Ureter (tissue), 1 donor: ENCODE measurements at regions not wholly inside any gene's neighbourhood (a gene's known extent, or its start where the extent isn't known, plus 50 kb on each side); places are given as distances from the start of the nearest gene placed in this dataset.
"Not testable (repeated sequence)": the region's sequence is repeated elsewhere in the genome, so short reads cannot be mapped to it uniquely, and the experiment has no call there.

Source experiments
- DNase-seq: peaks from one replicate; pipeline ENCODE4 v3.0.0-alpha.2; 2020; ENCODE audit warnings: low spot score
- donor health status: DM: yes; HTN: yes; CAD: no.

GRCh38 chr4:149203256-149204001 is 612.2 kb downstream of the IQCM start:
- DNase-seq = no peak

GRCh38 chr4:149202117-149202516 is 613.5 kb downstream of the IQCM start:
- no peak for DNase-seq

GRCh38 chr4:149199594-149199993 is 616.0 kb downstream of the IQCM start:
- no peak for DNase-seq

- DNase-seq = no peak
Observed at GRCh38 chr4:149194061-149194460, 621.6 kb downstream of the IQCM start.

- no peak for DNase-seq
Observed at GRCh38 chr4:149187726-149188125, 627.9 kb downstream of the IQCM start.

GRCh38 chr4:149183638-149184037 is 632.0 kb downstream of the IQCM start:
- DNase-seq = no peak

GRCh38 chr4:149181459-149181858 is 634.2 kb downstream of the IQCM start:
- not testable (repeated sequence) for DNase-seq

GRCh38 chr4:149176039-149176438 is 639.6 kb downstream of the IQCM start:
- no peak for DNase-seq

GRCh38 chr4:149175549-149175948 is 640.1 kb downstream of the IQCM start:
- no peak for DNase-seq

- DNase-seq = no peak
Observed at GRCh38 chr4:149173241-149174013, 642.2 kb downstream of the IQCM start.

- DNase-seq = no peak
Observed at GRCh38 chr4:149168645-149169044, 647.0 kb downstream of the IQCM start.

GRCh38 chr4:149166876-149167275 is 648.8 kb downstream of the IQCM start:
- no peak for DNase-seq

GRCh38 chr4:149166365-149166764 is 649.3 kb downstream of the IQCM start:
- no peak for DNase-seq

GRCh38 chr4:149164282-149164681 is 651.4 kb downstream of the IQCM start:
- no peak for DNase-seq

GRCh38 chr4:149161247-149161646 is 654.4 kb downstream of the IQCM start:
- no peak for DNase-seq

GRCh38 chr4:149160370-149160769 is 655.3 kb downstream of the IQCM start:
- DNase-seq = no peak

- DNase-seq = no peak
Observed at GRCh38 chr4:149158817-149159216, 656.8 kb downstream of the IQCM start.

- no peak for DNase-seq
Observed at GRCh38 chr4:149145803-149146202, 669.8 kb downstream of the IQCM start.

- no peak for DNase-seq
Observed at GRCh38 chr4:149144060-149144459, 671.6 kb downstream of the IQCM start.

GRCh38 chr4:149141391-149141790 is 674.3 kb downstream of the IQCM start:
- no peak for DNase-seq

- DNase-seq = no peak
Observed at GRCh38 chr4:149140841-149141240, 674.8 kb downstream of the IQCM start.

GRCh38 chr4:149136951-149137620 is 678.6 kb downstream of the IQCM start:
- DNase-seq = no peak

GRCh38 chr4:149135062-149135461 is 680.6 kb downstream of the IQCM start:
- DNase-seq = no peak
